NT2/D1 (cell line): ENCODE measurements at regions not wholly inside any gene's neighbourhood (a gene's known extent, or its start where the extent isn't known, plus 50 kb on each side); places are given as distances from the start of the nearest gene placed in this dataset.

Experiments used
- DNase-seq: peaks from one replicate; pipeline ENCODE4 v3.0.0-alpha.2; 2011; ENCODE audit warnings: low read depth, low spot score
- H3K27me3 ChIP-seq: 2 replicates; pipeline ENCODE4 v1.6.0; 2011; ENCODE audit warnings: mild to moderate bottlenecking; ENCODE audit not compliant: insufficient read length, insufficient read depth
- H3K36me3 ChIP-seq: 2 replicates; pipeline ENCODE4 v1.6.1; 2011; ENCODE audit warnings: mild to moderate bottlenecking, low read length, mixed read lengths; ENCODE audit not compliant: insufficient read depth, insufficient read length
- H3K4me1 ChIP-seq: 2 replicates; pipeline ENCODE4 v1.5.1; 2011; ENCODE audit not compliant: insufficient read depth, insufficient read length
- H3K4me3 ChIP-seq: 2 replicates; pipeline ENCODE4 v1.5.1; 2011; ENCODE audit warnings: low read depth; ENCODE audit not compliant: insufficient read length
- H3K9ac ChIP-seq: 2 replicates; pipeline ENCODE4 v1.6.0; 2011; ENCODE audit warnings: low read depth; ENCODE audit not compliant: insufficient read length
- H3K9me3 ChIP-seq: 2 replicates; pipeline ENCODE4 v1.5.1; 2011; ENCODE audit warnings: mild to moderate bottlenecking, low read length; ENCODE audit not compliant: insufficient read depth
- SUZ12 ChIP-seq: IDR thresholded peaks from 2 replicates; pipeline ENCODE4 v1.6.1; 2011; ENCODE audit not compliant: insufficient read length, insufficient read depth; ENCODE audit errors: extremely low read depth
- YY1 ChIP-seq: IDR thresholded peaks from 2 replicates; pipeline ENCODE4 v1.6.1; 2011; ENCODE audit not compliant: insufficient read length, insufficient read depth
- ZNF274 ChIP-seq: IDR thresholded peaks from 2 replicates; pipeline ENCODE4 v1.6.1; 2011; ENCODE audit warnings: mild to moderate bottlenecking, low read depth, low read length

DNA sequence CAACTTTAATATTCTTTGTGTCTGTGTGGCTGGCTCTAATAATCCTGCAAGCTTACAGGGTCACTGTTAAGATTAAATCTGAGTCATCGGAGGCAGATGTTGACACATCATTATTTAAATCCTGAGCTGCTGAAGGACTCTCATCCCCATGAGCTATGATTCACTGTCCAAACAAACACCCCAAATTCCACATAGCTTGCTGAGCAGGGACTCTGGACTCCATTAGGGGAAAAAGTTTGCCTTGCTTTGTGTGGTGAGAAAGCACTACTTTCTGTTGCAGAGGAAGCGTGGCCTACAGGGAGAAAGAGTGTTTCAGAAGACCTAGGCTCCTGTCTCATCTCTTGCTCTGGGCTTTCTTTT lies 213.7 kb downstream of the PDCD6IP start:
- Histone ChIP-seq H3K9me3 (no peaks in the 10 kb centered on the region; the same call in 1 of the 2 replicates), H3K27me3 (no peaks in the 10 kb centered on the region), H3K4me3 (no peak overlapping the region), H3K9ac (no peak overlapping the region), H3K4me1 (peaks cover 8% of the 10 kb centered on the region), H3K36me3 (no peaks in the 10 kb centered on the region)
- DNase-seq, result peak; percentile 16
- TF ChIP-seq SUZ12 (no peak), ZNF274 (no peak), YY1 (no peak)

DNA sequence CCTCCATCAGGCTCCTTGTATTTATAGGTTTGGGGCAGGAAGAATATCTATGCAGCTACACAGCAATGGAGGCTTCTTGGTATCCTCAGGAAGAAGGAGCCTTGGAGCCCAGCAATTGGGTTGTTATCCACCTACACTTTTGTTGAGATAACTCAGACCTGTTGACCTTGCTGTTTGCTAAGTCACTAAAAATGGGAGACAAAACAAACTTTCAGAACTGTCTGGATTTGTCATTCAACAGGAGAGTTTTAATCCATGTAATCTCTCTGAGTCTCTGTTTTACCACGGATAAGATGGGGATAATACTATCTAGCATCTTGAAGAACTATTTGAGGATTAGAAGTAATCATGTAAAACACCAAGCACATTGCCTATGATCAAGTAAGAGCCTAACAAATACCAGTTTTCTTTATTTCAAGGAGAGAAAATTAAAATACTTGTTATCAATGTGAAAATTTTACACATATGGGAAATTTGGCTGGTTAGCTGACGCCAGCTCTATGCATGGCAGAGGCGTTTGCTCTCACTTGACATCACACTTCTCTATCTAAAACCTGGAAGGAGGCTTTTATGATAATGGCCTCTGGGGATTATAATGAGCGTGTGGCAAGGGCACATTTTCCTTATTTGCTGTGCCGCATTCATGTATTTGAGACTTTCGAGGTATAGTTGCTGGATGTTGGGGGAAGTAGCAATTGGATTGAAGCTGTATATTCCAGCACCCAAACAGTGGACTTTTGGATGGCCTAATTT lies 215.6 kb downstream of the PDCD6IP start:
- Histone ChIP-seq H3K4me1 (no peaks in the 10 kb centered on the region), H3K9ac (no peak overlapping the region), H3K27me3 (no peaks in the 10 kb centered on the region), H3K4me3 (no peak overlapping the region), H3K9me3 (no peaks in the 10 kb centered on the region; the same call in 1 of the 2 replicates), H3K36me3 (no peaks in the 10 kb centered on the region)
- TF ChIP-seq YY1, result no peak
- TF ChIP-seq SUZ12, result no peak
- no peak for TF ChIP-seq ZNF274
- DNase-seq, result no peak

DNA sequence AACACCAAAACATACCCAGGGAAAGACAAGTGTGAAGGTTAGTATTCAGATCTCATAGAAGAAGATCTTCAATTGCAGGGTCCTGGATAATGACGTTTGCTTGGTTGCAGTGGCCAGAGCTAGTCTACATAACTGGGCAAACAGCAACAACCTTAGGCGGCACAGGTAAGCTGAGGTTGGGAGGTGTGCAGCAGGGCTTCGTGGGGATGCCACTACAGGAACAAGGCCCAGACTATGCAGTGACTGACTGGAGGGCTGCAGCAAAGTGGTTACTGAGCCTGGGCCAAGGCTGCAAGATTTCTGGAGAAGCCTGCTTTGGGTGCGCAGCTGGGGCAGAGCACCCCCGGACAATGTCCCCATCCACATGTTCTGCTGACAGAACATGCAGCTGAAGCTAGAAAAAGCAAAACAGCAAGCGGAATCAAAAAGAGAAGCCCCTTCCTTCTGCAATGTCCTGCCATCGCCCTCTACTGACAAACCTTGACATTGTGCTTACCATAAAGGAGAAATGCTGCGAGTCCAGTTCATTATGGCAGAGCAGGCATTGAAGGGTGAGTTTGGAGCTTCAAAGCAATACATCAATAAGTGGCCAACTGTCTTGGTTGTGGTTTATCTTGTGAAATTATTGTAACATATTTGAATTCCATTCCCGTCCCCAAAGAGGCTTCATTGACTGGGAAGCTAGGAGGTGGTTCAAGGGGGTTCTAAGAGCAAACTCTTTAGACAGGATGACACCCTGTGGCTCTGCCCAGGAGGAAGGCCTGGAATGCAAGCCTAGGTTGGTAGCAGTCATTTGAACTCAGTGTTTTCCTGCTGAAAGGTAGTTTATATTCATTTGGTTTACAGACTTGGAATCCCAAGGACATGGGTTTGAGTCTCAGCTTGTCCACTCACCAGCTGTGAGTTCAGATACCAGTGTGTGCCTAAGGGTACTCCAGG lies 217.0 kb downstream of the PDCD6IP start:
- TF ChIP-seq YY1 (no peak), SUZ12 (no peak), ZNF274 (no peak)
- Histone ChIP-seq H3K4me3 (no peak overlapping the region), H3K9me3 (no peaks in the 10 kb centered on the region; the same call in 1 of the 2 replicates), H3K27me3 (no peaks in the 10 kb centered on the region), H3K36me3 (no peaks in the 10 kb centered on the region), H3K4me1 (no peaks in the 10 kb centered on the region), H3K9ac (no peak overlapping the region)
- DNase-seq, result no peak

DNA sequence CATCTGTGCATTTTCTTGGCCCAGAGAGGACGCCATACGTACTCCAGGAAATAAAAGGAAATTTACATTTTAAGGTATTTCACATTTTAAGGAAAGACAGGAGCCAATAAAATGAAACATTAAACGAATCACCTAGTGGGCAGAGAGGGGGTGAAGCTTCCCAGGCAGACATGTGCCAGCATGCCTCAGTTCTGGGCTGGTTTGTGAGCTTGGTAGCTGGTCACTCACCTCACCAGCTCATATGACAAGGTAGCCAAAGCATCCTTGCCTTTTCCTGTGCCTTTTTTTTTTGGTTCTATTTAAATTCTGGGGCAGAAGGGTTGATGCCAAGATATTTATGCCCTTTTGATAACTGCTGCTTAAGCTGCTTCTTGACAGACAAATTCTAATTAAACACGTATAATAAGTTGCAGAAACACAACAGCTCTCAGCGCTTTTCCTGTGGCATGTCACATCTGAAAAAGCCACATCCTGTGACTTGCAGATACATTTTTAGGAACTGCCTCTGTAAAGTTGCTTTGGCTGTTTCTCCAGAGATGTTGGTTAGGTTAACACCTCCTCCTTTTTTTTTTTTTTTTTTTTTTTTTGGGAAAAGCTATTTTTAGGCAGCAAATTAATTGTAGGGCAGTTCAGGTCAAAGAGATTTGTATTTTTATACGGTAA lies 218.6 kb downstream of the PDCD6IP start:
- TF ChIP-seq ZNF274, result no peak
- TF ChIP-seq YY1, result no peak
- no peak for TF ChIP-seq SUZ12
- Histone ChIP-seq H3K36me3 (no peaks in the 10 kb centered on the region), H3K4me1 (no peaks in the 10 kb centered on the region), H3K9me3 (no peaks in the 10 kb centered on the region; the same call in 1 of the 2 replicates), H3K27me3 (no peaks in the 10 kb centered on the region), H3K4me3 (no peak overlapping the region), H3K9ac (no peak overlapping the region)
- no peak for DNase-seq

DNA sequence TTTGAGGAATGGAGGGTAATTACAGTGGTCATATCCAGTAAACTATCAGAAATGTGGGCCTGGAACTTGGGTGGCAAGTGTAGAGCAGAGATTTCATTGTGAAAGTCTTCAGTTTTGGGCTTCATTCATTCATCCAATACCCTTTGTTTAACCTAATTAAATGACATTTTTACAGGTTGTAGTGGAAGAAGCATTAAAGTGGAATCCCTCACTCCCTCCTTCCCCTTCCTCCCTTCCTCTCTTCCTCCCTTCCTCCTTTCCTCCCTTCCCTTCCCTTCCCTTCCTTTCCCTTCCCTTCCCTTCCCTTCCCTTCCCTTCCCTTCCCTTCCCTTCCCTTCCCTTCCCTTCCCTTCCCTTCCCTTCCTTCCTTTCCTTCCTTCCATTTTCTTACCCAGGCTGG lies 219.3 kb downstream of the PDCD6IP start:
- no peaks in the 10 kb centered on the region for H3K36me3 ChIP-seq
- H3K4me3 ChIP-seq, result no peak overlapping the region
- H3K9me3 ChIP-seq, result no peaks in the 10 kb centered on the region; the same call in 1 of the 2 replicates
- TF ChIP-seq ZNF274, result no peak
- TF ChIP-seq SUZ12, result no peak
- TF ChIP-seq YY1, result no peak
- DNase-seq, result no peak
- no peak overlapping the region for H3K9ac ChIP-seq
- H3K4me1 ChIP-seq, result no peaks in the 10 kb centered on the region
- no peaks in the 10 kb centered on the region for H3K27me3 ChIP-seq

DNA sequence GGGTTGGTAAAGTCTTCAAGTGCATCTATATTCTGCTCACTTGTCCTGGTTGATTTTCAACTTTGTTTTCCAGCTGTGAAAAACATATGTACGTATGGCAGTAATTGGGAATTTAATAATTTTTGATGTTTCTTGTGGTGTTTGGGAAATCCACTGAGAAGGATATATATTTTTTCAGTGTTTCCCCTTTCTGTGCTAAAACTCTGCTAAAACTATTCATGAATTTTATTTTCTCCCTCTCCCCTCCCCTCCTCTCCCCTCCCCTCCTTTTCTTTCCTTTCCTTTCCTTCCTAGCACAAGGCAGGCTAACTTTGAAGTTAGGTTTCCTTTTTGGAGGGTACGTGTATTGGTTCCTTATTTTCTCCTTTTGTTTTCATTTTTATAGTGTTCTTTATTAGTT lies 220.7 kb downstream of the PDCD6IP start:
- TF ChIP-seq ZNF274 (no peak), YY1 (no peak), SUZ12 (no peak)
- H3K4me3 ChIP-seq, result no peak overlapping the region
- H3K36me3 ChIP-seq, result no peaks in the 10 kb centered on the region
- no peak for DNase-seq
- H3K27me3 ChIP-seq, result no peaks in the 10 kb centered on the region
- H3K4me1 ChIP-seq, result no peaks in the 10 kb centered on the region
- H3K9me3 ChIP-seq, result no peaks in the 10 kb centered on the region; the same call in 1 of the 2 replicates
- H3K9ac ChIP-seq, result no peak overlapping the region

DNA sequence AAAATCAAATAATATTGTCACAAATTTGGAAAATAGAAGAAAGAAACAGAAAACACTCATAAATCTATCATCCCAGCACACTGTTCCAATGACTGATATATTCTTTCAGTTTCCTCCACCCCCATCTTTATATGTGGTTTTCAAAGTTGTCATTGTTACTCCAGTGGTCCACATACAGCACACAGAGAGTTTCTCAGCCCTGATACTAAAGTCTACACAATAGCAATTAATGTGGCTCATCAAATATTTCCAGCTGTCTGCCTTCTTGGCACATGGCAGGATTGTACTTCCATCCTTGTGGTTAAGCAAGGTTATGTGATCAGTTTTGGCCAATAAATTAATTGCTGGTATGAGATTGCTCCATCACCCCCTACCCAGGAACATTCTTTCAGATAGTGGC lies 221.7 kb downstream of the PDCD6IP start:
- no peaks in the 10 kb centered on the region for H3K4me1 ChIP-seq

More for the DNA sequence above, 221.7 kb downstream of the PDCD6IP start:
- no peaks in the 10 kb centered on the region; the same call in 1 of the 2 replicates for H3K9me3 ChIP-seq
- TF ChIP-seq ZNF274, result no peak
- H3K36me3 ChIP-seq, result no peaks in the 10 kb centered on the region
- no peak overlapping the region for H3K4me3 ChIP-seq
- no peaks in the 10 kb centered on the region for H3K27me3 ChIP-seq
- no peak overlapping the region for H3K9ac ChIP-seq
- DNase-seq, result no peak
